MM.1S (cell line): ENCODE measurements at regions not wholly inside any gene's neighbourhood (a gene's known extent, or its start where the extent isn't known, plus 50 kb on each side); places are given as distances from the start of the nearest gene placed in this dataset.
A peak's percentile ranks its signal among the peaks of the same experiment; 100 is the strongest.
"Not testable (repeated sequence)": the region's sequence is repeated elsewhere in the genome, so short reads cannot be mapped to it uniquely, and the experiment has no call there.

Experiments
- DNase-seq: peaks from one replicate; pipeline ENCODE4 v3.0.0-alpha.2; 2015
- H2AFZ ChIP-seq: fragments of 300-600 bp; sonication (generic); 2 replicates; pipeline ENCODE4 v1.6.0; 2016; ENCODE audit warnings: antibody characterized with exemption, low read length
- H3F3A ChIP-seq: fragments of 300-600 bp; sonication (generic); 2 replicates; pipeline ENCODE4 v1.6.1; 2016; ENCODE audit warnings: mild to moderate bottlenecking, antibody characterized with exemption, low read length, moderate library complexity, mixed read lengths; ENCODE audit not compliant: insufficient read depth
- H3K27ac ChIP-seq: fragments of 300-600 bp; sonication (generic); 2 replicates; pipeline ENCODE4 v1.5.1; 2016; ENCODE audit warnings: mild to moderate bottlenecking, low read length
- H3K27me3 ChIP-seq: fragments of 300-600 bp; sonication (generic); replicated peaks from 2 replicates; pipeline ENCODE4 v1.6.0; 2016; ENCODE audit warnings: low read length; ENCODE audit not compliant: insufficient read depth
- H3K36me3 ChIP-seq: fragments of 300-600 bp; sonication (generic); replicated peaks from 2 replicates; pipeline ENCODE4 v1.6.1; 2016; ENCODE audit warnings: mild to moderate bottlenecking, low read length, mixed read lengths; ENCODE audit not compliant: insufficient read depth
- H3K4me1 ChIP-seq: fragments of 300-600 bp; sonication (generic); 2 replicates; pipeline ENCODE4 v1.6.1; 2016; ENCODE audit warnings: low read length, mixed read lengths
- H3K4me2 ChIP-seq: fragments of 300-600 bp; sonication (generic); 2 replicates; pipeline ENCODE4 v1.6.0; 2016; ENCODE audit warnings: low read depth, low read length
- H3K4me3 ChIP-seq: fragments of 300-600 bp; sonication (generic); 2 replicates; pipeline ENCODE4 v1.5.1; 2016; ENCODE audit warnings: low read length, mixed read lengths
- H3K79me2 ChIP-seq: fragments of 300-600 bp; sonication (generic); 2 replicates; pipeline ENCODE4 v1.6.1; 2016; ENCODE audit warnings: mixed run types, low read length, mixed read lengths
- H3K9ac ChIP-seq: fragments of 300-600 bp; sonication (generic); 2 replicates; pipeline ENCODE4 v1.6.1; 2016; ENCODE audit warnings: low read length, mixed read lengths
- H3K9me2 ChIP-seq: fragments of 300-600 bp; sonication (generic); replicated peaks from 2 replicates; pipeline ENCODE4 v1.6.1; 2016; ENCODE audit warnings: mild to moderate bottlenecking, low read length, mixed read lengths; ENCODE audit not compliant: insufficient read depth
- H3K9me3 ChIP-seq: fragments of 300-600 bp; sonication (generic); replicated peaks from 2 replicates; pipeline ENCODE4 v1.6.1; 2016; ENCODE audit warnings: mild to moderate bottlenecking, low read length, mixed read lengths; ENCODE audit not compliant: insufficient read depth
- H4K20me1 ChIP-seq: fragments of 300-600 bp; sonication (generic); 2 replicates; pipeline ENCODE4 v1.6.1; 2016; ENCODE audit warnings: mild to moderate bottlenecking, low read length, moderate library complexity, mixed read lengths; ENCODE audit not compliant: insufficient read depth

GRCh38 chr22:12541412-12542170 is 2986.4 kb upstream of the OR11H1 start:
- not testable (repeated sequence) for H3K9ac ChIP-seq, H3K4me2 ChIP-seq, H3K27ac ChIP-seq, H3K79me2 ChIP-seq, H3K9me2 ChIP-seq, H3K36me3 ChIP-seq, H3K9me3 ChIP-seq, H3K4me1 ChIP-seq, H3K27me3 ChIP-seq, H3K4me3 ChIP-seq, H3F3A ChIP-seq, H4K20me1 ChIP-seq, H2AFZ ChIP-seq
- DNase-seq: peak; percentile 48

GRCh38 chr22:12553366-12553765 is 2974.6 kb upstream of the OR11H1 start:
- not testable (repeated sequence) for H3K79me2 ChIP-seq, H3K9me3 ChIP-seq, H3K9me2 ChIP-seq, H2AFZ ChIP-seq, H3K4me1 ChIP-seq, H3F3A ChIP-seq, DNase-seq, H3K27ac ChIP-seq, H3K4me3 ChIP-seq, H3K9ac ChIP-seq, H3K4me2 ChIP-seq, H3K27me3 ChIP-seq, H3K36me3 ChIP-seq, H4K20me1 ChIP-seq

- not testable (repeated sequence) for H3K4me1 ChIP-seq, DNase-seq, H3K27me3 ChIP-seq, H3K27ac ChIP-seq, H3K9me3 ChIP-seq, H3F3A ChIP-seq, H3K36me3 ChIP-seq, H3K4me3 ChIP-seq, H3K79me2 ChIP-seq, H3K9ac ChIP-seq, H3K4me2 ChIP-seq, H4K20me1 ChIP-seq, H3K9me2 ChIP-seq, H2AFZ ChIP-seq
These were observed 2973.3 kb upstream of the OR11H1 start for GRCh38 chr22:12554648-12555192.

- not testable (repeated sequence) for H4K20me1 ChIP-seq, H3K4me3 ChIP-seq, H2AFZ ChIP-seq, H3F3A ChIP-seq, DNase-seq, H3K4me2 ChIP-seq, H3K9me3 ChIP-seq, H3K9me2 ChIP-seq, H3K9ac ChIP-seq, H3K79me2 ChIP-seq, H3K36me3 ChIP-seq, H3K27me3 ChIP-seq, H3K4me1 ChIP-seq, H3K27ac ChIP-seq
These were observed 2956.5 kb upstream of the OR11H1 start for GRCh38 chr22:12571500-12571899.

GRCh38 chr22:12579655-12580054 is 2948.3 kb upstream of the OR11H1 start:
- H3K4me1 ChIP-seq, H3K36me3 ChIP-seq, H2AFZ ChIP-seq, H3K27ac ChIP-seq, H4K20me1 ChIP-seq, H3F3A ChIP-seq, DNase-seq, H3K9ac ChIP-seq, H3K4me2 ChIP-seq, H3K79me2 ChIP-seq, H3K9me3 ChIP-seq, H3K9me2 ChIP-seq, H3K27me3 ChIP-seq, H3K4me3 ChIP-seq: not testable (repeated sequence)

GRCh38 chr22:12584457-12584856 is 2943.5 kb upstream of the OR11H1 start:
- not testable (repeated sequence) for H2AFZ ChIP-seq, H3K27me3 ChIP-seq, H3K4me3 ChIP-seq, H3F3A ChIP-seq, H3K9ac ChIP-seq, H3K27ac ChIP-seq, H3K79me2 ChIP-seq, H3K4me2 ChIP-seq, H3K4me1 ChIP-seq, H3K9me3 ChIP-seq, H3K9me2 ChIP-seq, H4K20me1 ChIP-seq, DNase-seq, H3K36me3 ChIP-seq

GRCh38 chr22:12584874-12585273 is 2943.1 kb upstream of the OR11H1 start:
- not testable (repeated sequence) for H3K36me3 ChIP-seq, H3K27ac ChIP-seq, H3K9me3 ChIP-seq, H3K4me1 ChIP-seq, H3K27me3 ChIP-seq, H3K9me2 ChIP-seq, DNase-seq, H3K4me2 ChIP-seq, H3K4me3 ChIP-seq, H2AFZ ChIP-seq, H4K20me1 ChIP-seq, H3K9ac ChIP-seq, H3F3A ChIP-seq, H3K79me2 ChIP-seq

GRCh38 chr22:12595724-12596123 is 2932.3 kb upstream of the OR11H1 start:
- H4K20me1 ChIP-seq, H3K36me3 ChIP-seq, H3K27me3 ChIP-seq, DNase-seq, H2AFZ ChIP-seq, H3K27ac ChIP-seq, H3K9me3 ChIP-seq, H3K4me2 ChIP-seq, H3K4me1 ChIP-seq, H3K9me2 ChIP-seq, H3K79me2 ChIP-seq, H3K4me3 ChIP-seq, H3K9ac ChIP-seq, H3F3A ChIP-seq: not testable (repeated sequence)
